ENCODE measurements at regions not wholly inside any gene's neighbourhood (a gene's known extent, or its start where the extent isn't known, plus 50 kb on each side); places are given as distances from the start of the nearest gene placed in this dataset.

- Histone ChIP-seq H3K79me2 (ENCODE audit: insufficient read depth, low read length) (no peaks in the 10 kb centered on the region), H4K91ac (ENCODE audit: insufficient read length, low read depth, low read length) (no peak overlapping the region), H3K56ac (ENCODE audit: insufficient read length, low read depth, low read length) (no peak overlapping the region), H3T11ph (ENCODE audit: low read length) (no peak overlapping the region), H2BK20ac (ENCODE audit: low read depth, low read length, poor library complexity, severe bottlenecking) (no peak overlapping the region), H3K27ac (ENCODE audit: insufficient read length, low read depth, low read length) (no peak overlapping the region), H2BK5ac (ENCODE audit: insufficient read length, low read length) (no peak overlapping the region), H4K20me1 (ENCODE audit: control insufficient read depth, insufficient read depth, insufficient read length) (no peaks in the 10 kb centered on the region), H3K79me1 (ENCODE audit: insufficient read depth, low read depth, low read length, poor library complexity, severe bottlenecking) (no peaks in the 10 kb centered on the region), H3K23ac (ENCODE audit: insufficient read length, low read depth, low read length) (no peak overlapping the region), H2BK120ac (ENCODE audit: low read depth, low read length, poor library complexity, severe bottlenecking) (no peak overlapping the region), H2AK5ac (ENCODE audit: insufficient read length, low read length) (no peak overlapping the region), H3K9me3 (ENCODE audit: control insufficient read depth, low read depth, low read length) (no peaks in the 10 kb centered on the region), H3K27me3 (ENCODE audit: insufficient read depth, low read length) (no peaks in the 10 kb centered on the region), H4K8ac (replicated peaks; ENCODE audit: insufficient read length, low read depth, low read length) (no peak overlapping the region), H3K4me1 (ENCODE audit: insufficient read depth, low read length) (no peaks in the 10 kb centered on the region), H3K4me2 (ENCODE audit: insufficient read depth, insufficient read length, low read length) (no peak overlapping the region), H2AFZ (ENCODE audit: low read length) (no peak overlapping the region), H3K4ac (ENCODE audit: low read depth, low read length) (no peak overlapping the region), H4K5ac (ENCODE audit: insufficient read length, low read depth, low read length) (no peak overlapping the region), H2BK15ac (ENCODE audit: low read depth, low read length) (no peak overlapping the region), H3K18ac (ENCODE audit: insufficient read length, low read depth, low read length) (no peak overlapping the region), H3K9ac (ENCODE audit: extremely low read depth, insufficient read length, low read length) (no peak overlapping the region), H3K14ac (ENCODE audit: insufficient read depth, low read length) (no peak overlapping the region), H3K23me2 (ENCODE audit: insufficient read length, low read depth, low read length, poor library complexity, severe bottlenecking) (no peaks in the 10 kb centered on the region), H2BK12ac (ENCODE audit: insufficient read length, low read depth, low read length) (no peak overlapping the region)
- no peak for DNase-seq
- H3K9me3 Mint-ChIP-seq, result no peaks in the 10 kb centered on the region
- TF ChIP-seq, protein P1, sequence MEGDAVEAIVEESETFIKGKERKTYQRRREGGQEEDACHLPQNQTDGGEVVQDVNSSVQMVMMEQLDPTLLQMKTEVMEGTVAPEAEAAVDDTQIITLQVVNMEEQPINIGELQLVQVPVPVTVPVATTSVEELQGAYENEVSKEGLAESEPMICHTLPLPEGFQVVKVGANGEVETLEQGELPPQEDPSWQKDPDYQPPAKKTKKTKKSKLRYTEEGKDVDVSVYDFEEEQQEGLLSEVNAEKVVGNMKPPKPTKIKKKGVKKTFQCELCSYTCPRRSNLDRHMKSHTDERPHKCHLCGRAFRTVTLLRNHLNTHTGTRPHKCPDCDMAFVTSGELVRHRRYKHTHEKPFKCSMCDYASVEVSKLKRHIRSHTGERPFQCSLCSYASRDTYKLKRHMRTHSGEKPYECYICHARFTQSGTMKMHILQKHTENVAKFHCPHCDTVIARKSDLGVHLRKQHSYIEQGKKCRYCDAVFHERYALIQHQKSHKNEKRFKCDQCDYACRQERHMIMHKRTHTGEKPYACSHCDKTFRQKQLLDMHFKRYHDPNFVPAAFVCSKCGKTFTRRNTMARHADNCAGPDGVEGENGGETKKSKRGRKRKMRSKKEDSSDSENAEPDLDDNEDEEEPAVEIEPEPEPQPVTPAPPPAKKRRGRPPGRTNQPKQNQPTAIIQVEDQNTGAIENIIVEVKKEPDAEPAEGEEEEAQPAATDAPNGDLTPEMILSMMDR (conservative IDR thresholded peaks at IDR 0.05), result no peak
- H3K27me3 Mint-ChIP-seq (ENCODE audit: low read depth), result no peaks in the 10 kb centered on the region
- H3K4me1 Mint-ChIP-seq, result no peaks in the 10 kb centered on the region
- no peak overlapping the region for H3K4me3 Mint-ChIP-seq
- no peak overlapping the region for H3K27ac Mint-ChIP-seq
- no peaks in the 10 kb centered on the region for H3K36me3 Mint-ChIP-seq (ENCODE audit: insufficient read depth in 1 of 3, low read depth in 3 of 3)
- no CpG with 5 or more reads among the region's 3 CpGs for WGBS (ENCODE audit: extremely low coverage, insufficient read length, low lambda C conversion rate)
Observed at GRCh38 chr4:164488114-164488513, 265.8 kb upstream of the SMIM31 start.
